Skeletal muscle cell (primary cell): ENCODE measurements at regions not wholly inside any gene's neighbourhood (a gene's known extent, or its start where the extent isn't known, plus 50 kb on each side); places are given as distances from the start of the nearest gene placed in this dataset.
"Not testable (repeated sequence)": the region's sequence is repeated elsewhere in the genome, so short reads cannot be mapped to it uniquely, and the experiment has no call there.

ENCODE experiments used
- DNase-seq: peaks from one replicate; pipeline ENCODE4 v3.0.0-alpha.2; 2010; ENCODE audit warnings: low read depth
- H3K4me3 ChIP-seq: 2 replicates; pipeline ENCODE4 v1.5.1; 2011; ENCODE audit warnings: low read depth, mild to moderate bottlenecking, control low read depth, low read length, moderate library complexity

DNA sequence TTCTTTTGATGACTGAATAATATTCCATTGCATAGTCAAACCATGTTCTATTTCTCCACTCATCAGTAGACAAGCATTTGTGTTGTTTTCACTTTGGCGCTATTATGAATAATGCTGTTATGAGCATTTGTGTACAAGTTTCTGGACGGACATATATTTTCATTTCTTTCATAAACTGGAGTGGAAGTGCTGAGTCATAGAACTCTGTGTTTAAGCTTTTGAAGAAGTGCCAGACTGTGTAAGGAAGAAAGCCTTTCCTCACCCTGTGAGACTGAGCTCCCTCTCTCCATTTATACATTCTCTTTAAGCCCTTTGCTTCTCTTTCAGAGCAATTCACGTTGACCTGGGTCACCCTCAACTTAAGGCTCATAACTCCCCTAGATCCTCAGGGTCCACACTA lies 169.5 kb downstream of the OTOP1 start:
- H3K4me3 ChIP-seq, DNase-seq: not testable (repeated sequence)

DNA sequence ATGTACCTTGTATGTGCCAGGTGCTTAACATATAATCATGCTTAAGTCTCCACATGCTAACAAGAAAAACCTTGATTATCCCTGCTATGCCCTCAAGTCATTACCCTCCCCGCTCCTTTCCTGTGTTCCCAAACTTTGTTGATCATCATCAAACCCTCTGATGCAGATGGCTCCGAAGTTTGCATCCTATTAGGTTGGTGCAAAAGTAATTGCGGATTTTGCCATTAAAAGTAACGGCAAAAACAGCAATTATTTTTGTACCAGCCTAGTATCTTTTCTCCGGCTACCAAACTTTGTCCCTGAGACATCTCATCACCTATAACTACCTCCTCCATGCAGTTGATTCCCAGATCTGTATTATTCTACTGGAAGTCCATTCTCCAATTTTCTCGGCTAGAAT lies 142.6 kb downstream of the OTOP1 start:
- not testable (repeated sequence) for DNase-seq, H3K4me3 ChIP-seq

DNA sequence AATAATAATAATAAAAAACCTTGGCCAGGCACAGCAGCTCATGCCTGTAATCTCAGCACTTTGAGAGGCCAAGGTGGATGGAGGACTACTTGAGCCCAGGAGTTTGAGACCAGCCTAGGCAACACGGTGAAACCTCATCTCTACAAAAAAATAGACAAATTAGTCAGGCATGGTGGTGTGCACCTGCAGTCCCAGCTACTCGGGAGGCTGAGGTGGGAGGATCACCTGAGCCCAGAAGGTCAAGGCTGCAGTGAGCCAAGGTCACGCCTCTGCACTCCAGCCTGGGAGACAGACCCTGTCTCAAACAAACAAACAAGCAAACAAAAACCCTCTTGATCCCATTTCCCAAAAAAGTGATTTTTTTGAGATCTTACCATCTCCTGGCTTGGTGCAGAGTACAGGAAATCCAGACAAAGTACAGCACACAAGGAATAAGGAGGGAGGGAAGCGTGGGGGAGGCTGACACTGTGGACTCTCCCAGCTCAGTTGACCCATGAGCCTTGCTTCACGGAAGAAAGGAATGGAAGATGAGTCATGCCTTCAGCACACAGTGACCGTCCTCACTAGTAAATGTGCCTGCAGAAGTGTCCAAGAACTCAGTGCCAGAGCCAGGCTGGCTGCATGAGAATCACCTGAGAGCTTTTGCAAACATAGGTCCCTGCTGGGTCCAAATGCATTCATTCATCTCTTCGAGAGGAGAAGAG lies 136.9 kb downstream of the OTOP1 start:
- not testable (repeated sequence) for H3K4me3 ChIP-seq, DNase-seq

DNA sequence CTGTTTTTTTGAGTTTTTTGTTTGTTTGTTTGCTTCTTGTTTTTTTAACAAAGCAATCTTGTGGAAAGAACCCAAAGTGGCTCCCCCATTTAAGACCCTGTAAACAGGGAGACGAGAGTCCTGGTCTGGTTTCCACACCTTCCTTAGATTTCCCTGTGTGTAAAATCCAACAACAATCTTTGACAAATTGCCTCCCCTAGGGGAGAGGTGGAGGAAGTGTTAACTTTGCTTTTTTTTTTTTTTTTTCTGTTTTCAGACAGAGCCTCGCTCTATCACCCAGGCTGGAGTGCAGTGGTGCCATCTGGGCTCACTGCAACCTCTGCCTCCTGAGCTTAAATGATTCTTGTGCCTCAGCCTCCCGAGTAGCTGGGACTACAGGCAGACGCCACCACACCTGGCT lies 136.0 kb downstream of the OTOP1 start:
- not testable (repeated sequence) for DNase-seq, H3K4me3 ChIP-seq

DNA sequence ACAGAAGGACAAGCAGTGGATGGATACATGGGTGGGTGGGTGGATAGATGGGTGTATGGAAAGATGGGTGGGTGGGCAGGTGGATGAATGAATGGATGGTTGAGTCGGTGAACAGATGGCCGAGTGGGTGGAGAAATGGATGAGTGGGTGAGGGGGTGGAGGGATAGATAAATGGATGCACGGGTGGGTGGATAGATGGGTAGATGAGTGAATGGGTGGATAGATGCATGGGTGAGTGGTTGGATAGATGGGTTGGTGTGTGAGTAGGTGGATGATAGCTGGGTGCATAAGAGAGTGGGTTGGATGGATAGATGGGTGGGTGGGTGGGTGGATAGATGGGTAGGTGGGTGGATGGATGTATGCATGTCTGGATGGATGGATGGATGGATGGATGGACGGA lies 134.6 kb downstream of the OTOP1 start:
- H3K4me3 ChIP-seq, DNase-seq: not testable (repeated sequence)

DNA sequence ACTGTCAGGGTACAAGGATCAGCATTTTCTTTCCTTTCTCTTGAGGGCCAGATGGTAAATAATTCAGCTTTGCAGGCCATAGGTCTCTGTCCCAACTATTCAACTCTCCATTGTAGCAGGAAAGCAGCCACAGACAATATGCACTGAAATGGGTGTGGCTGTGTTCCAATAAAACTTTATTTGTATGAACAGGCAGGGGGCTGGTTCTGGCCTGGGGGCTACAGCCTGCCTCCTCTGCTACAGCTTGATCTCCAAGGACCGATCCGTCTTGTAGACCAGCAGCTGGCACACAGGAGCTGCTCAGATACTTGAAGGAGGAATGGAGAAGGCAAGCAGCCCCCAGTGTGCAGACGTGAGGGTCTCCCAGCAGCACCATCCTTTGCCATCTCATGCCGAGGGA lies 127.1 kb downstream of the OTOP1 start:
- H3K4me3 ChIP-seq, DNase-seq: not testable (repeated sequence)

DNA sequence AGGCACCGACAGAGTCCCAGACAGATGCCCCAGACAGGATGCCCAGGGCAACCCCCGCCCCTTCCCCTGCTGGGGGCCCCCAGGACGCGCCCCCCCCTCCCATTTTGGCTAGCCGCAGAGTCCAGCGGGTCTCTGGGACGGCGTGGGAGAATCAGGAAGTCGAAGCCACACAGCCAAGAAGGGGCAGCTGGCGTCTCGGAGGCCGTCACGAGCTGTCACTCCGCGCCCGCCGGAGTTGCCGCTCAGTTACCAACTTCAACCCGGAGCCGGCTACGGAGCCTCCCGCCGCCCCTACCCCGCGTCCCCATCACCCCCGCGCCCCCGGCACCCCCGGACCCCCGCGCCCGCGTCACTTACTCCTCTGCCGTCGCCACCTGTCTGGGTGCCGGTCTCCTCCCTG lies 119.8 kb downstream of the OTOP1 start:
- not testable (repeated sequence) for H3K4me3 ChIP-seq, DNase-seq

DNA sequence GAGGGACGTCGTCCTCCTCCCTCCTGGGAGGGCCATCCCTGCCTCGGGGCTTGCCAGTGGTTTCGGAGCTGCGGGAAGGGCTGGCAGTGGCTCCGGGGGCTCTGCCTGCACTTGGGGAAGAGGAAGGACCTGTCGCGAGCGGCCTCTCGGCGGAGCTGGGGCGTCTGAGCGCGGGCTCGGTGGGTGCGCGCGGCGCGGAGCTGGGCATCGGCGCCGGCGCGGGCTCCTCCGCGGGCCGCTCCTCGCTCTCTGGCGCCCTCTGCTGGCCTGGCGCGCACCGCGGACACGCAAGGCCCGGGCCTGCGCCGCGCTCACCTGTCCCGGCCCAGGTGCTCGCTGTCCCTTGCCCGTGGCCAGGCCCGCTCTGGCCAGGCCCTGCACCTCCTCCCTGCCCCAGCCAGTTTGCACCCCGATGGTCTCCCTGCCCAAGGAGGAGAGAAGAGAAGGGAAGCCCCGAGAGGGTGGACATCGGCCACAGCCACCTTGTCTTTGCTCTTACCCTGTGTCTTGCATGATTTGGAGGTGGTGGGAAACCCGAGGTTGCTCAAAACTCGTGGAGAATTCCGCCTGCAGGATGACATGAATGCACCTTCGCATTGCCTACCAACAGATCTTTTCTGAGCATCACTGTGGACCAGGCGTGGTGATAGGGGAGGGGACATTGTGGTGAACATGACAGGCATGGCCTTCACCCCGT lies 119.2 kb downstream of the OTOP1 start:
- peak overlapping the region; percentile 46 for H3K4me3 ChIP-seq
- DNase-seq = not testable (repeated sequence)

DNA sequence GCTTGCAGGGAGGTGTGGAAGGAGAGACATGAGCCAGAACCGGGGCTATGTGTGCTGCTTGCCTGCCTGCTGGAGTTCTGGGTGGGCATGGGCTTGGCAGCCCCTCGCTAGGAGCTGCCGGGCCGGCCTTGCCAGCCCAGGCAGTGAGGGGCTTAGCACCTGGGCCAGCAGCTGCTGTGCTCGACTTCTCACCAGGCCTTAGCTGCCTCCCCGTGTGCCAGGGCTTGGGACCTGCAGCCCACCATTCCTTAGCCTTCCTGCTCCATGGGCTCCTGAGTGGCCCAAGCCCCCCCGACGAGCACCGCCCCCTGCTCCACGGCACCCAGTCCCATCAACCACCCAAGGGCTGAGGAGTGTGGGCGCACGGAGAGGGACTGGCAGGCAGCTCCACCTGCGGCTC lies 111.3 kb downstream of the OTOP1 start:
- not testable (repeated sequence) for DNase-seq, H3K4me3 ChIP-seq

DNA sequence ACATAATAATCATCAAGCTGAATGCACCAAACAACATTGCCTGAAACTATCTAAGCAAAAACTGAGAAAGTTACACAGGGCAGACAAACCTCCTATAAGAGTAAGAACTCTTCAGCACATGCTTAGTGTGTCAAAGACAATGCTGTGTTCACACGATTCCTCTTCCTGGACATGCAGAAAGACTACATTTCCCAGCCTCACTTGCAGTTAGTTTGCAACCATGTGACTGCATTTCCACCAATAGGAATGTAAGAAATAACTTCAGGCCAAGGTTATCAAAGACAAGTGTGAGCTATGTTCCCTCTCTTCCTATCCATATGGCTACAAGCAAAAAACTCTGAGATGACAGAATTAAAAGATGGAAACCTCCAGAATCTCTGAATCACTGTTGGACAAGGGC lies 109.8 kb downstream of the OTOP1 start:
- DNase-seq, H3K4me3 ChIP-seq: not testable (repeated sequence)

DNA sequence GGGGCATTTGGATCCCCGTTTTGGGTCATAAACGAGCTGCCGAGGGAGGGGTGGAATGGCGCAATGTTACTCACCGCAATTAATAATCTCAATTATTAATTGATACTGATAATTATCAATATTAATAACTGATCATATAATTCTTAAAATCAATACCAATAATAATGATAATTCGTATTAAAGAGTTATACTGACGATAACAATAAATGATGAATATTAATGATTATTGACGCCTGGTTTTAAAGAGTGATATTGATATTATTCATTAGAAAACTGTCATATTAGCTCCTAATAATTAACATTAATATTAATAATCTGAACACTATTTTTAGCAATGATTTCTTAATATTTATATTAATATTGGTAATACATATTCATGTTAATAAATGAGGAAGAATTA lies 92.4 kb downstream of the OTOP1 start:
- DNase-seq, H3K4me3 ChIP-seq: not testable (repeated sequence)

DNA sequence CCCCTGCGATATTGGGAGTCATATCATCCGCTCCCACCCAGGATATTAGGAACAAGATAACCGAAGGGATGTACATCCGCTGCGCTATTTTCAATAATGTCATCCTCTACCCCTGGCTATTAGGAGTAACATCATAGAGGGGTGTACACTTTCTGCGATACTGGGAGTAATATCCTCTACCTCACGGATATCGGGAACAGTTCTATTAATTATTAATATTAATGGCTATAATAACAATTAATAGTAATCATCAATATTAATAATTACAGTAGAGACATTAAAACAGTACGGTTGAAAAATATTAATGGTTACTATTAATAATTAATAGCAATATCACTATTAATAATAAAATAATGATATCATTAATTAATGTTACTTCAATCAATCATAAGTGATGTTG lies 90.1 kb downstream of the OTOP1 start:
- DNase-seq, H3K4me3 ChIP-seq: not testable (repeated sequence)
